Neural cell (in vitro differentiated cells): ENCODE measurements at regions not wholly inside any gene's neighbourhood (a gene's known extent, or its start where the extent isn't known, plus 50 kb on each side); places are given as distances from the start of the nearest gene placed in this dataset.

Experiments used
- CTCF ChIP-seq: fragments of 450-650 bp; IDR thresholded peaks from 2 replicates; pipeline ENCODE4 v1.5.1; 2014; ENCODE audit warnings: antibody characterized with exemption, mild to moderate bottlenecking, moderate library complexity; ENCODE audit not compliant: poor library complexity, severe bottlenecking
- EP300 ChIP-seq: fragments of 450-650 bp; conservative IDR thresholded peaks from 2 replicates; pipeline ENCODE4 v1.6.1; 2014; ENCODE audit warnings: antibody characterized with exemption, mild to moderate bottlenecking, moderate library complexity; ENCODE audit not compliant: poor library complexity, severe bottlenecking
- EZH2 ChIP-seq: fragments of 200-600, 300-800 bp; shearing (Covaris generic), sonication (generic); IDR thresholded peaks from 2 replicates; pipeline ENCODE4 v1.6.1; 2014; ENCODE audit warnings: antibody characterized with exemption, low read length, borderline replicate concordance, mild to moderate bottlenecking; ENCODE audit not compliant: insufficient read depth, poor library complexity, severe bottlenecking
- MXI1 ChIP-seq: fragments of 450-650 bp; conservative IDR thresholded peaks from 2 replicates; pipeline ENCODE4 v1.6.1; 2014; ENCODE audit warnings: antibody characterized with exemption, mild to moderate bottlenecking; ENCODE audit not compliant: poor library complexity, severe bottlenecking
- POLR2AphosphoS5 ChIP-seq: IDR thresholded peaks from 2 replicates; pipeline ENCODE4 v1.6.1; 2012
- REST ChIP-seq: IDR thresholded peaks from 2 replicates; pipeline ENCODE4 v1.6.1; 2012; ENCODE audit warnings: borderline replicate concordance
- TAF1 ChIP-seq: IDR thresholded peaks from 2 replicates; pipeline ENCODE4 v1.6.1; 2012; ENCODE audit warnings: low read depth

DNA sequence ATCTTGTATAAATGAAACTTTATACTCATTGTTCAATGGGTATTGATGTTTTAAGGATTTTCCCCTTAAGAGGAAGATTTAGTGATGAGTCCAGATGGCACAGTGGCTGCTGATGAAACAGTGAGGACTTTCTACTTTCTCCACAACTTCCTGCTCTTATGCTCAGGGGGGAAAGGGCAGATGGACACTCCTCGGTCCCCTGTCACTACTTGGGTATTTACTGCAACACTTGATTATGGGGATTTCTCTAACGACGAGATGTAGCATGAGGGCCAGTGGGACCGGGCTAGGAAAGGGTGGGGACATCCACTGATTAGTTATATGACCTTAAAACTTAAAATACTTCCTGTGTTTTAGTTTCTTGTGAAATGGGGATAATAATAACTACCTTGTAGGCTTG, 146.1 kb upstream of the HMHB1 start:
- TF ChIP-seq CTCF (no peak), POLR2AphosphoS5 (no peak), REST (no peak), TAF1 (no peak), EP300 (no peak), MXI1 (no peak), EZH2 (no peak)
